Midbrain (tissue), 1 donor: ENCODE measurements at regions not wholly inside any gene's neighbourhood (a gene's known extent, or its start where the extent isn't known, plus 50 kb on each side); places are given as distances from the start of the nearest gene placed in this dataset.
"Not testable (repeated sequence)": the region's sequence is repeated elsewhere in the genome, so short reads cannot be mapped to it uniquely, and the experiment has no call there.

ENCODE experiments used
- DNase-seq: peaks from one replicate; lab custom pipeline; 2025; lab: John Stamatoyannopoulos, UW

- DNase-seq = no peak
Measured at GRCh38 chr5:155514105-155514563, 500.6 kb downstream of the KIF4B start.

- DNase-seq = no peak
Measured at GRCh38 chr5:155522540-155522939, 509.0 kb downstream of the KIF4B start.

GRCh38 chr5:155529362-155529761 lies 515.8 kb downstream of the KIF4B start:
- DNase-seq = no peak

GRCh38 chr5:155530046-155530445 lies 516.5 kb downstream of the KIF4B start:
- no peak for DNase-seq

GRCh38 chr5:155532621-155533311 lies 519.2 kb downstream of the KIF4B start:
- DNase-seq = no peak

GRCh38 chr5:155540000-155540595 lies 526.5 kb downstream of the KIF4B start:
- DNase-seq = no peak

- no peak for DNase-seq
Measured at GRCh38 chr5:155546075-155546474, 532.5 kb downstream of the KIF4B start.

GRCh38 chr5:155554500-155554899 lies 540.9 kb downstream of the KIF4B start:
- DNase-seq = no peak

GRCh38 chr5:155556222-155556621 lies 542.7 kb downstream of the KIF4B start:
- no peak for DNase-seq

GRCh38 chr5:155556700-155557099 lies 543.1 kb downstream of the KIF4B start:
- DNase-seq = no peak

GRCh38 chr5:155562158-155562557 lies 548.6 kb downstream of the KIF4B start:
- no peak for DNase-seq

- no peak for DNase-seq
Measured at GRCh38 chr5:155564541-155564940, 551.0 kb downstream of the KIF4B start.

GRCh38 chr5:155575861-155576260 lies 562.3 kb downstream of the KIF4B start:
- no peak for DNase-seq

GRCh38 chr5:155586808-155587207 lies 573.3 kb downstream of the KIF4B start:
- DNase-seq = not testable (repeated sequence)

GRCh38 chr5:155587458-155587857 lies 573.9 kb downstream of the KIF4B start:
- DNase-seq = no peak

- no peak for DNase-seq
Measured at GRCh38 chr5:155591273-155591672, 577.7 kb downstream of the KIF4B start.

- no peak for DNase-seq
Measured at GRCh38 chr5:155594270-155594669, 580.7 kb downstream of the KIF4B start.

- DNase-seq = no peak
Measured at GRCh38 chr5:155595791-155596190, 582.2 kb downstream of the KIF4B start.

- DNase-seq = no peak
Measured at GRCh38 chr5:155598552-155598951, 585.0 kb downstream of the KIF4B start.

- DNase-seq = no peak
Measured at GRCh38 chr5:155605920-155606319, 592.4 kb downstream of the KIF4B start.

- DNase-seq = peak; percentile 19
Measured at GRCh38 chr5:155616779-155617392, 603.3 kb downstream of the KIF4B start.

- no peak for DNase-seq
Measured at GRCh38 chr5:155619688-155620087, 606.1 kb downstream of the KIF4B start.

- no peak for DNase-seq
Measured at GRCh38 chr5:155620821-155621410, 607.4 kb downstream of the KIF4B start.
